NCI-H128 (cell line): ENCODE measurements at regions not wholly inside any gene's neighbourhood (a gene's known extent, or its start where the extent isn't known, plus 50 kb on each side); places are given as distances from the start of the nearest gene placed in this dataset.

Experiments used
- DNase-seq: peaks from one replicate; lab custom pipeline; 2025; ENCODE audit not compliant: unreplicated experiment; lab: John Stamatoyannopoulos, UW

DNA sequence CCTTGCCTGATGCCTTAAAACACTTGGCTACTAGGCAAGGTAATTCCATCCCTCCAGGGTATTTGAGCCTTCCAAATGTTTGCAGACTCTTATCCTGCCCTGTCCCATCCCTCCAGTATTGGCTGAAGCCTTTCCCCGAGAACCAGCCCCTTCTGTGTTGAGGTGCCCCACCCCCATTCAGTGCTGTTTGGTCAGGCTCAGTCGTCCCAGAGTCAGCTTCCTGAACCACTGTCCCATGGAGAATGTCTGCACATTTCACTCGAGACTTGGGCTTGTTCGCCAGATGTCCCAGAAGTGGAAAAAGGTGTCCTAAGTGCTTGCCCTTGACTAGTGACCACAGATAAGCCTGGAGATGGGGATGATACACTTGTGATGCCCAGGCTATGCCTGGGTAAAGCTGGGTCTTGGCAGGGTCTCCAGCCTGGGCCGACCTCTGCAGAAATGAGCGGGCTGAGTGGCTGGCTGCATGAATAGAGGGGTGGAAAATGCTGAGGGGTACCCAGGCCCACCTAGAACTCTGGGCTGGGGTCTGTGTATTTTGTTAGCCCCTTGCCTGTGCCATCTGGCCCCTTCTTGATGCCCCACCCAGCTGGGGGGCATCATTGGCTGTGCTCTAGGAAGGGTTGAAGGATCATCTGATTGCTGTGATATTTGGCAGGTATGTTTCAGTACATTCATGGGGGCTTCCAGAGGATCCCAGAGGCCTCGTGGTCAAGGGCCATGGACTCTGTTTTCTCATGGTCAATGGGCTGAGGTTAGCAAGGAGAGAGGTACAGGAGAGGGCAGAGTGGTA lies 178.4 kb downstream of the MACROH2A1 start:
- DNase-seq: no peak

DNA sequence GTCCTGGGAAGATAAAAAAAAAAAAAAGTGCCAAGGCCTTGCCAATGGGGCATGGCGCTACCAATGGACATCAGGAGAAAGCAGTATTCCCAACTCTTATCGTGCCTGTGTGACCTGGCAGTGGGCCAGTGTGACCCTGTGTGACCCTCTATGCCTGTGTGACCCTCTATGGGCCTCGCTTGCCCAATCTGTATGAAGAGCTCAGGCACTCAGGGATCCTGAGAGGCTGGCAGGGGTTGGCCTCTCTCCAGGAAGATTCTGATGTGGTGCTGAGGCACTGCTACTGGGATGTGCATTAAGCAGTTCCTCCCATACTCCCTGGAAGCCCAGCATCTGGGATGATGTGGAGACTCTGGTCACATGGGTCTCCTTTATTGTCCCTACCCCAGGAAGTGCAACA lies 179.2 kb downstream of the MACROH2A1 start:
- DNase-seq: no peak

- no peak for DNase-seq
Observed at GRCh38 chr5:135218790-135219568, 180.1 kb downstream of the MACROH2A1 start.

- DNase-seq: no peak
Observed at GRCh38 chr5:135218486-135218755, 180.6 kb downstream of the MACROH2A1 start.

DNA sequence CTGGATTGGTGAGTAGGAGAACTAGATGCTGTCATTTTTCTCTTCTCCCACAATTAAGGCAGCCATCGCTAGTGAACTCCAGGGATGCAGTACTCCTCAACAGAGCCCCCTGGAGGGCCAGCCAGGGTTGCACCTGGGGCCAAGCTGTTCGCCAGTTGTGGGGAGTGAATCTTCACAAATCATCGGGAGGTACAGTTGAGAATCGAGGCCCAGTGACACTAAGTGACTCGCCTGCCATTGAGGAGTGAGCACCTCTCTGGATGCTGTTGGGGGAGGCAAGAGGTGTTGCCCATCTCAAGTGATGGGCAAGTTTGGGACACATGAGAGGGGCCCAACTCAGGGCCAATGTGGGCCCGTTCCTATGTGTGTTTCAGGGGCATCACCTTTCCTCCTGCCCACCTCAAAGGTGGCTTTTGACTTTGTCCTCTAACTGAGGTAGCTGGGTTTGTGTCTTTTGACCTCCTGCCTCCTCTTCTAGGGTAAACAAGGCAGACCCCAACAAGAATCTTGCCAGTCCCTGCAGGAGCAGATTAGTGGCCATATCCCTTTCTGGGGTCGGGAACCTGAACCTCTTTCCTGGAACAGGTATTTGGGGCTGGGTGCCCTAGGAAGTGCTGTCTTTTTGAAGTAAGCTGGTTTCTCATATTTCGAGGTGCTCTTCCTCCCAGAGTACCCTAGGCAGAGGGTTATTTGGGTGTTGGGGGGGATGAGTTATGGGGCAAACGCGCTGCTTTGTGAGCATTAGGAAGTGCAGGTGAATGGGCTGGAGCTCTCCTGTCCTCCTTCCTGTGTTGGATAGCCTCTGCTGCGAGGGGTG lies 181.2 kb downstream of the MACROH2A1 start:
- no peak for DNase-seq

GRCh38 chr5:135216471-135217343 lies 182.3 kb downstream of the MACROH2A1 start:
- no peak for DNase-seq

GRCh38 chr5:135215617-135216470 lies 181.8 kb upstream of the PITX1 start:
- no peak for DNase-seq

DNA sequence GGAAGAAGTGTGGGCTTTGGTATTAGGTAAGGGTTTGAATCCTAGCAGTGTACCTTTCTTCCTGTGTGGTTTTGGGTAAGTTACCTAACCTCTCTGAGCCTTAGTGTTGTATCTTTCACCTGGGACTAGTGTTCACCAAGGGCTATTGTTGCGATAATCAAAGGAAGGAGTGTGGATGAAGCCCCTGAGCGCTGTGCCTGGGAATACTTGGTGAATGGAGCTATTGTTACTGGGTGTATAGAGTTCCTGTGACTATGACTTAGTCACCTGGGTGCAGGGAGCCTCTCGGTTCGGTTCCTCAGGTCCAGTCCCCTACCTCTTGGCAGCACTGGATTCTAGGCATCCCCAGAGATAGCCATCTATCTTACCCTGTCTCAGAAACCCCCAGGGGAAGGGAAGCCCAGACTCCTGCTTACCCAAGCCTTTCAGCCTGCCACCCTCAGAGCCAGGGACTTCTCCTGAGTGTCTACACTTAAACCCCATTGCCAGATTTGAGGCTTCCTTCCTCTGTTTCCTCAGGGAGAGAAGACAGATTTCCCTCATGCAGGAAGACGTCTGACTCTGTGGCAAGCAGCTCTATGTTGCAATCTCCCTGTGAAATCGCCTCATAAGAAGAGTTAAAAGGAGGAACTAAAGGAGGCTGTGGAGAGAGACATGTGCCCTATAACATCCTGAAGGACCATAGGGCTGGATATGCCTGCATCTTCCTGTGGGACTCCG lies 181.0 kb upstream of the PITX1 start:
- DNase-seq: no peak

- no peak for DNase-seq
Observed at GRCh38 chr5:135213466-135214239, 179.6 kb upstream of the PITX1 start.

GRCh38 chr5:135213027-135213386 lies 179.0 kb upstream of the PITX1 start:
- no peak for DNase-seq

DNA sequence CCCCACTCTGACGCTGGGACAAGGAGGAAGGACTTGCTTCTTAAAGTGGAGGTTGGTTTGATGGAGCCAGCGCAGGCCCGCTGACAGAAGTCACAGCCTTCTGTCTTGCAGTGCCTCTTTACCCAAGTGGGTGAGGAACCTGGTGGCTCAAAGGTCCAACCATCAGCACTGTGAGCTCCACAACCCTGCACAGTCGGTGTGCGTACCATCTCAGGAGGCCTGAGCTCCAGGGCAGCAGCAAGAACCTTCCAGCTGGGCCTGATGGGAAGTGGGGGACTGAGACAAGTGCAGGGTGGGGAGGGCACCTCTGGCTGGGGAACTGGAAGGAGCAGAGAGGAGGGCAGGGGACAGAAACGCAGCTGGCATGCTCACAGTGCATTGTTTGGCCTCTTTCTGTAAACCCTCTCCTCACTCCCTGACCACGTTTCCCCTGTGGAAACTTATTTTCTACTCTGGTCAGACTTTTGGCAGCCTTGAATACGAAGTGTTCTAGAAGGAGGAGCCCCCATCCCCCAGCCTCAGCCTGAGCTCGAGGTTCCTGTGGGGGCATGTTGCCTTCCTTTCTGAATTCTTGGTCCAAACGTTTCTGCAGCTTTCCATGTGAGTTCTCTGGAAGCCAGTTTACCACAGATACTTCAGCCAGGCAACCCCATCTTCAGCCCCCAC lies 178.5 kb upstream of the PITX1 start:
- DNase-seq: no peak

GRCh38 chr5:135211791-135212190 lies 177.8 kb upstream of the PITX1 start:
- DNase-seq: no peak

GRCh38 chr5:135211083-135211790 lies 177.2 kb upstream of the PITX1 start:
- no peak for DNase-seq

DNA sequence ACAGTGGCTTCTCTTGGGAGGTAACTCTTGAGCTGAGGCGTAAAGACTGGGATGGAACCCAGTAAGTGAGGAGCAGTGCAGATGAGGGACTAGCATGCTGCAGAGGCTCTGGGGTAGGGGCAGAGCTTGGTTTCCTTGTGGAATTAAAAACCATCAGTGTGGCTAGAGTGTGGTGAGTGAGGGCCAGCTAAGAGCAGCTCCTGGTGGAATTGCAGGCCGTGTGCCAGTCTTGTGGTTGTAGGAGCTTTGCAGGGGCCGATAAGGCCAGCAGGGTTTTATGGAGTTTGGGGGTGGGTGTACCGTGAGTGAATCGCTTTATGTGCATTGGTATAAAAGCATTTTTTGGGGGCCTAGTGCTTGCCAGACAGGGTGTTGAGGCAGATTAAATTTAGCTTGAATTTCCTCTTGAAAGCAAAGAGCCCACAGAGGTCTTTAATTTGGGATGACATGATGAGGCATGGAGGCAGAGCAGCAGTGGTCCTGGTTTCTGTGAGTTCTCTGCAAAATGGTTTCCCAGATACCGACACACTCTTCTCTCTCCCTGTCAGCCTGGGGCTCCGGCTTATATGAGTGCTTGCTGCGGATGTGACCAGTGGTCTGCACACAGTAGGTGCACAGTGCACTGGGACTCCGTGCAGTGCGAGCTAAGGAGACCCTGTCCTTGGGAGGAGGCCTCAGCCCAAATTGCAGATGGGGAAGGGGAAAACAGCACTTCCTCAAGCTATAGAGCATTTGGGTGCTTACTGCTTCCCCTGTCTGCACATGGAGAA lies 176.4 kb upstream of the PITX1 start:
- no peak for DNase-seq

- no peak for DNase-seq
Observed at GRCh38 chr5:135208903-135209721, 175.1 kb upstream of the PITX1 start.

- DNase-seq: no peak
Observed at GRCh38 chr5:135208555-135208902, 174.5 kb upstream of the PITX1 start.
